Fibroblast of pulmonary artery (primary cell): ENCODE measurements at regions not wholly inside any gene's neighbourhood (a gene's known extent, or its start where the extent isn't known, plus 50 kb on each side); places are given as distances from the start of the nearest gene placed in this dataset.

Experiments
- DNase-seq: peaks from one replicate; pipeline ENCODE4 v3.0.0-alpha.2; 2010; ENCODE audit warnings: low read depth
- H3K4me3 ChIP-seq: replicated peaks from 2 replicates; pipeline ENCODE4 v1.5.1; 2011; ENCODE audit warnings: low read depth, mild to moderate bottlenecking, control low read depth, low read length, moderate library complexity
- TF ChIP-seq, protein P1 (sequence below): IDR thresholded peaks from 2 replicates; pipeline ENCODE4 v1.5.1; 2011; ENCODE audit warnings: mild to moderate bottlenecking, control low read depth, low read length, inconsistent platforms; ENCODE audit errors: missing control alignments

DNA sequence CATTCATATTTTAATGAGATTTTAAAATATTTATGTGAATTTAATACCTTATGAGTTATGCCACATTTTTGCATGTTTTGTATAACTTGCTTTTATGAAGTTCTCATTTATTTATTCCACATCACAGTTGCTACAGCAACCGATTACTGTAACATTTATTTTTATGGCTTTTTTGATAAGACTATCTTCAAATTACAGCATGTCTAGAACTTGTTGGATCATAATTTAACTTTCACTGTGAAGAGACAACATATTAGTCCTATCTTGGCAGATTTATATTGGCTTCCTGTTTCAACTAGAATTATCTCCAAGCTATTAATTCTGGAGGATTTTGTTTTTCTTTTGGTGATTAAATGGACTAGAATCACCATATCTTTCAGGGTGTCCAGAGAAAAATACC is 793.7 kb upstream of the SLITRK5 start:
- TF ChIP-seq, protein P1, sequence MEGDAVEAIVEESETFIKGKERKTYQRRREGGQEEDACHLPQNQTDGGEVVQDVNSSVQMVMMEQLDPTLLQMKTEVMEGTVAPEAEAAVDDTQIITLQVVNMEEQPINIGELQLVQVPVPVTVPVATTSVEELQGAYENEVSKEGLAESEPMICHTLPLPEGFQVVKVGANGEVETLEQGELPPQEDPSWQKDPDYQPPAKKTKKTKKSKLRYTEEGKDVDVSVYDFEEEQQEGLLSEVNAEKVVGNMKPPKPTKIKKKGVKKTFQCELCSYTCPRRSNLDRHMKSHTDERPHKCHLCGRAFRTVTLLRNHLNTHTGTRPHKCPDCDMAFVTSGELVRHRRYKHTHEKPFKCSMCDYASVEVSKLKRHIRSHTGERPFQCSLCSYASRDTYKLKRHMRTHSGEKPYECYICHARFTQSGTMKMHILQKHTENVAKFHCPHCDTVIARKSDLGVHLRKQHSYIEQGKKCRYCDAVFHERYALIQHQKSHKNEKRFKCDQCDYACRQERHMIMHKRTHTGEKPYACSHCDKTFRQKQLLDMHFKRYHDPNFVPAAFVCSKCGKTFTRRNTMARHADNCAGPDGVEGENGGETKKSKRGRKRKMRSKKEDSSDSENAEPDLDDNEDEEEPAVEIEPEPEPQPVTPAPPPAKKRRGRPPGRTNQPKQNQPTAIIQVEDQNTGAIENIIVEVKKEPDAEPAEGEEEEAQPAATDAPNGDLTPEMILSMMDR, result no peak
- no peak overlapping the region for H3K4me3 ChIP-seq
- no peak for DNase-seq

DNA sequence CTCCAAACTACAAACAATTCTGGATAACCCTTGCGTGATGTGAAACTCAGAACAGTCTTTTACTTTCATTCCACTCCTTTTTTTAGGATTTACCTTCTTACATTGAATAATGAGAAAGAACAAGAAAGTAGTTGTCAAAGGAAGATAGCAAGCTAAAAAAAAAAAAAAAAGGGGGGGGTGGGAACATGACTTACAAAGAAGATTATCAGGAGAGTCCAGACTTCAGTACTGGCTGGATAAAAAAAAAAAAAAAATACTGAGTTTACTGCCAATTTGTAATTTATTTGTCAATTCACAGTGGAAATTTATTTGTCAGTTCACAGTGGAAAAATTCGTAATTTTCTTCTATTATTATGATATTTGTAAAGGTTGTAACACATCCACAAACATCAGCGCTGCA is 792.4 kb upstream of the SLITRK5 start:
- TF ChIP-seq, protein P1, result no peak
- no peak for DNase-seq
- no peak overlapping the region for H3K4me3 ChIP-seq

DNA sequence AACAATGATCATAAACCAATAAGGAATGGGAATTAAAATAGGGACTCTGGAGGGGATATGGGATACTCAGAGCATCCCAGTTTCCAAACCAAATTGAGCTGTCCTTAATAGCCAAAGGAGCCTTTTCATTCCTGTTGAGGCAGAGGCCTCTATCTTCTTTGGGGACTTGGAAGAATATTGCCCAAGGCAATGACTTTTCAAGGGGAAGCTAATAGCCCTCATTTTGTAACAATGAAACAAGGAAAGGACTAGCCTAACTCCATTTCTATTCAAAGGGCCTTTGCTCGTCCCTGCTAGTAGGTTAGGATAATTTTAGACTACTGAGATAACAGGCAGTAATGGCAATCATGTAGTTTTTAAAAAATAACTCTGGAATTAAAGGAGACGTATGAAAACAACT is 789.8 kb upstream of the SLITRK5 start:
- no peak for DNase-seq
- H3K4me3 ChIP-seq, result no peak overlapping the region
- TF ChIP-seq, protein P1, result no peak

DNA sequence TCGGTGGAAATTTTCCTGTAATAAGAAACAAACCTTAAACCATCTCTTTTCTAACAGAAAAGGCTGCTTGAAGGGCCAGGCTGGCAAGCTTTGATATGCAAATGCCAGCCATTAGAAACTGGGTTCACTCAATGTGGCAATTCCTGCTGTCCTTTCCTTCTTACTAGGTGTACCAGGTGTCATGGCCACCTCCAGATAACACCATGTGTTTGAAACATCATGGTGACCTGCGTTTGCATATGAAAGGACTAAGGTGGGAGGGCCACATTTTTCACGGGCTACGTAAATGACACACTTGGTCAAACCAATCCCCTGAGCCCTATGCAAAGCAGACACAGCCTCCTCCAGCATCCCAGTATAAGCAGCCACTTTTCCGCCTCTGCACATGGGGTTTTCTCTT is 789.1 kb upstream of the SLITRK5 start:
- DNase-seq, result no peak
- TF ChIP-seq, protein P1, result no peak

DNA sequence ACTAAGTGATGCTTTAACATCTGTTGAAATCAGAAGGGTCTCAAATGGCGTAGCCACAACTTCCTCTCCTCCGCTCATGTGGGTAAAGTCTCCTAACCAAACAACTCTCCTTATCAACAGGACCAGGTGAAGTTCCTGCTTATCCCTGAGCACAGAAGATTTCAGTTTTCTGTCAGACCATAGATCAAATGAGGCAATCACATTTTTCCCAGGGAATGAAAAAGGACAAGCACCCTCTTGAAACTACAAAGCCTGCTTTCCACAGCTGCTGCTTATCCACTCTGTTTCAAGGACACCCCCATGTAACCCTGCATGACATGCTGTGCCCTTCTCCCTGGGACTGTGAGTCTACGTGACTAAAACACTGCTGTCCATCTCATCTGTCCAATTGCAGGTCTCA is 788.3 kb upstream of the SLITRK5 start:
- H3K4me3 ChIP-seq, result no peak overlapping the region
- no peak for DNase-seq
- TF ChIP-seq, protein P1, result no peak

More for the DNA sequence above, 789.1 kb upstream of the SLITRK5 start:
- H3K4me3 ChIP-seq, result no peak overlapping the region

DNA sequence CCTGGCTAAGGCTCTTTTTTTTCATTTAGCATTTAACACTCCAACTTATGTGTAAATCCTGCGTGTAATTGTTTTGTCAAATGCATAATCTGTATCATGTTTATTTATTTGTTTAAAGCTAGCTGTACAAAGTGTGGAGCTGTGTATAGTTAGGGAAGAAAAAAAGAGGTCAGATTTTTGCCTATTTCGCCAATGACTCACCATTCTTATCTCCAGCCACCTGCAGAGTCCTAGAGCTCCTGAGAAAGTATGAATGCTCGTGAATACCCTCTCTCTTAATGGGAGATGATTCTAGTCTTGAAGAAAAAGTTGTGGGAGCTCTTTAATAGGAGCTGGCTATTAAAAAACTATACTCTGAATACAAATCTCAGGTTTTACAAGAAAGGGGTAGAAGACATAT is 778.8 kb upstream of the SLITRK5 start:
- no peak for DNase-seq
- TF ChIP-seq, protein P1, result no peak
- H3K4me3 ChIP-seq, result no peak overlapping the region

DNA sequence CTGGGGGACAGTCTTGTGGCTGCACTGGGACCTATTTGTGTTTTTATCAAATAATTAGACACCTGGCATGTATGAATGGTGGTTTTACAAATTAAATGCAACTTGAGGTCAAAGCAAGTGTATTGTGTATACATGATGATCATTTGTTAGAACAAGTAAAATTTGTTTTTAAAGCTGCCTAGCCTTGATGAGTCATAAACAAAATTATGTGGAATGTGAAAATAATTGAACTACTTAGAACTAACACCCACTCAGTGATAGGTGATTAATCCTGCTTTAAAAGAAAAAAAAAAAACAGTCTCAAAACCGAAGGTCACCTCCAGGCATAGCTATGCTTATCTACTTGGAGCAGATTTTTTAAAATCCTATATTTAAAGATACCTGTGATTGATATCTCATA is 770.3 kb upstream of the SLITRK5 start:
- H3K4me3 ChIP-seq, result no peak overlapping the region

More for the DNA sequence above, 770.3 kb upstream of the SLITRK5 start:
- TF ChIP-seq, protein P1, result no peak
- DNase-seq, result no peak
